Mucosa of gallbladder (tissue), 1 donor: ENCODE measurements at regions not wholly inside any gene's neighbourhood (a gene's known extent, or its start where the extent isn't known, plus 50 kb on each side); places are given as distances from the start of the nearest gene placed in this dataset.
"Not testable (repeated sequence)": the region's sequence is repeated elsewhere in the genome, so short reads cannot be mapped to it uniquely, and the experiment has no call there.

ENCODE experiments used
- DNase-seq: peaks from one replicate; pipeline ENCODE4 v3.0.0-alpha.2; 2020; ENCODE audit warnings: low spot score
- donor health status: DM: no; HTN: no; CAD: no.

- DNase-seq = no peak
Measured at GRCh38 chr2:14752295-14752694, 119.8 kb downstream of the LRATD1 start.

GRCh38 chr2:14756122-14756541, 123.6 kb downstream of the LRATD1 start:
- DNase-seq = no peak

GRCh38 chr2:14756981-14757657, 124.6 kb downstream of the LRATD1 start:
- no peak for DNase-seq

GRCh38 chr2:14759082-14759481, 126.6 kb downstream of the LRATD1 start:
- DNase-seq = no peak

- no peak for DNase-seq
Measured at GRCh38 chr2:14760169-14760568, 127.7 kb downstream of the LRATD1 start.

- DNase-seq = no peak
Measured at GRCh38 chr2:14761118-14761517, 128.6 kb downstream of the LRATD1 start.

- no peak for DNase-seq
Measured at GRCh38 chr2:14773696-14774095, 141.2 kb downstream of the LRATD1 start.

- no peak for DNase-seq
Measured at GRCh38 chr2:14774436-14774968, 142.0 kb downstream of the LRATD1 start.

- DNase-seq = no peak
Measured at GRCh38 chr2:14776216-14776615, 143.7 kb downstream of the LRATD1 start.

- no peak for DNase-seq
Measured at GRCh38 chr2:14778015-14778414, 145.5 kb downstream of the LRATD1 start.

GRCh38 chr2:14779252-14779651, 146.7 kb downstream of the LRATD1 start:
- no peak for DNase-seq

- DNase-seq = no peak
Measured at GRCh38 chr2:14781142-14781541, 148.6 kb downstream of the LRATD1 start.

- DNase-seq = not testable (repeated sequence)
Measured at GRCh38 chr2:14788814-14789213, 156.3 kb downstream of the LRATD1 start.

- DNase-seq = no peak
Measured at GRCh38 chr2:14790041-14790640, 157.6 kb downstream of the LRATD1 start.

- DNase-seq = no peak
Measured at GRCh38 chr2:14803994-14804393, 171.5 kb downstream of the LRATD1 start.

GRCh38 chr2:14804902-14805301, 172.4 kb downstream of the LRATD1 start:
- no peak for DNase-seq

GRCh38 chr2:14806613-14807012, 174.1 kb downstream of the LRATD1 start:
- no peak for DNase-seq

- no peak for DNase-seq
Measured at GRCh38 chr2:14815201-14815600, 182.7 kb downstream of the LRATD1 start.

GRCh38 chr2:14816069-14817060, 183.8 kb downstream of the LRATD1 start:
- DNase-seq = no peak

GRCh38 chr2:14817848-14818247, 185.3 kb downstream of the LRATD1 start:
- no peak for DNase-seq

- no peak for DNase-seq
Measured at GRCh38 chr2:14826518-14826917, 194.0 kb downstream of the LRATD1 start.
